ENCODE measurements at regions not wholly inside any gene's neighbourhood (a gene's known extent, or its start where the extent isn't known, plus 50 kb on each side); places are given as distances from the start of the nearest gene placed in this dataset.

DNA sequence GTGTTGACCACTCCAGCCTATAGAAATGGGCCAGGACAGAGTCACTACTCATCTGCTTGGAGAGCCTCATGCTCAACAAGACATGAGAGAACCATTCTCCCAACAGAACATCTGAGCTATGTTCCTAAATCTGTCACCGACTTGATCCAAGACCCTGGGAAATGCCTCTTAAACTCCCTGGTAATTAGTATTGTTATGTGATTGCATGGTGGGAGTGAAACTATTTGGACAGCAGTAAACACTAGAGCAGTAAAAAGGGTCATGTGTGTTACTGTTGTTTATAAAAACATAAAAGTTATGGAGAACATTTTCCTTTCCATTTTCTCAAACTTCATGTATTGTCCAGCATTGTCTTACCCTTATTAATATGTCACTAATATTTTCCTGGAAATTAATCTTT is 369.8 kb upstream of the FAT3 start:
- no peak overlapping the region for H3K4me3 ChIP-seq (replicated peaks in 1 of 2; ENCODE audit: low read depth in 2 of 2, low read length in 2 of 2)
- DNase-seq (ENCODE audit: low read depth in 2 of 2) = no peak
- TF ChIP-seq, protein P1, sequence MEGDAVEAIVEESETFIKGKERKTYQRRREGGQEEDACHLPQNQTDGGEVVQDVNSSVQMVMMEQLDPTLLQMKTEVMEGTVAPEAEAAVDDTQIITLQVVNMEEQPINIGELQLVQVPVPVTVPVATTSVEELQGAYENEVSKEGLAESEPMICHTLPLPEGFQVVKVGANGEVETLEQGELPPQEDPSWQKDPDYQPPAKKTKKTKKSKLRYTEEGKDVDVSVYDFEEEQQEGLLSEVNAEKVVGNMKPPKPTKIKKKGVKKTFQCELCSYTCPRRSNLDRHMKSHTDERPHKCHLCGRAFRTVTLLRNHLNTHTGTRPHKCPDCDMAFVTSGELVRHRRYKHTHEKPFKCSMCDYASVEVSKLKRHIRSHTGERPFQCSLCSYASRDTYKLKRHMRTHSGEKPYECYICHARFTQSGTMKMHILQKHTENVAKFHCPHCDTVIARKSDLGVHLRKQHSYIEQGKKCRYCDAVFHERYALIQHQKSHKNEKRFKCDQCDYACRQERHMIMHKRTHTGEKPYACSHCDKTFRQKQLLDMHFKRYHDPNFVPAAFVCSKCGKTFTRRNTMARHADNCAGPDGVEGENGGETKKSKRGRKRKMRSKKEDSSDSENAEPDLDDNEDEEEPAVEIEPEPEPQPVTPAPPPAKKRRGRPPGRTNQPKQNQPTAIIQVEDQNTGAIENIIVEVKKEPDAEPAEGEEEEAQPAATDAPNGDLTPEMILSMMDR (IDR thresholded peaks at IDR 0.05; ENCODE audit: low read depth, low read length) = no peak

DNA sequence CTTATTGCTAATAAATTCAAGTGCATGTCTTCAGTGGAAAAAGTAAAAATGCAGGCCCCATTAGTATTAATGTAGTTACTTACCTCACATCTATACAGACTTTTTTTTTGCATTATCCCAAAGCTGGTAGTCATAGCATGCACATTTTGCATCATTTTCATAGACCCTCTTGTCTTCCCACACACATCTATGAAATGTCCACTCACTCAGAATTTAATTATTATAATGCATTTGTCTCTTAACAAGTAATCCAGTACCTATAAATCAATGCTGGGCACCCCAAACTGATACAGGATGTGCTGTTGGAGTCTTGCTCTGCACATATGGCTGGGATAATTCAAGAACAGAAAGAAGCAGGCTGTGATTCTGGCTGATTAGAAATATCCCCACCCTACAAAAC is 370.4 kb upstream of the FAT3 start:
- no peak for DNase-seq (ENCODE audit: low read depth in 2 of 2)
- TF ChIP-seq, protein P1 (IDR thresholded peaks at IDR 0.05; ENCODE audit: low read depth, low read length) = no peak

DNA sequence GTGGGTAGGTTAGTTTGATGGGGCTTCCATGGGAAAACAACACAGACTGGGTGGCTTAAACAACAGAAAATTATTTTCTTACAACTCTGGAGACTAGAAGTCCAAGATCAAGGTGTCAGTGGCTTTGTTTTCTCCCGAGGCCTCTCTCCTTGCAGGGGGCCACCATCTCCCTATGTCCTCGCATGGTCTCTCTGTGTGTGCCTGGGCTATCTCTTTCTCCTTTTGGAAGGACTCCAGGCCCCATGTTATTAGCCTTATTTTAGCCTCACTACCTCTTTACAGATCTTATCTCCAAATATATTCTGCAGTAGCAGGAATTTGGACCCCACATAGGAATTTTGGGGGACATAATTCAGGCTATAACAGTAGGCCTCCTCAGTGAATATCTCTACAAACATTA is 372.7 kb upstream of the FAT3 start:
- no peak overlapping the region for H3K4me3 ChIP-seq (replicated peaks in 1 of 2; ENCODE audit: low read depth in 2 of 2, low read length in 2 of 2)
- no peak for DNase-seq (ENCODE audit: low read depth in 2 of 2)
- TF ChIP-seq, protein P1 (IDR thresholded peaks at IDR 0.05; ENCODE audit: low read depth, low read length) = no peak

More for the DNA sequence above, 370.4 kb upstream of the FAT3 start:
- H3K4me3 ChIP-seq (replicated peaks in 1 of 2; ENCODE audit: low read depth in 2 of 2, low read length in 2 of 2) = no peak overlapping the region

- TF ChIP-seq, protein P1 (IDR thresholded peaks at IDR 0.05; ENCODE audit: low read depth, low read length) = no peak
- H3K4me3 ChIP-seq (replicated peaks in 1 of 2; ENCODE audit: low read depth in 2 of 2, low read length in 2 of 2) = no peak overlapping the region
- no peak for DNase-seq (ENCODE audit: low read depth in 2 of 2)
These were observed 373.9 kb upstream of the FAT3 start for GRCh38 chr11:91850533-91851275.

DNA sequence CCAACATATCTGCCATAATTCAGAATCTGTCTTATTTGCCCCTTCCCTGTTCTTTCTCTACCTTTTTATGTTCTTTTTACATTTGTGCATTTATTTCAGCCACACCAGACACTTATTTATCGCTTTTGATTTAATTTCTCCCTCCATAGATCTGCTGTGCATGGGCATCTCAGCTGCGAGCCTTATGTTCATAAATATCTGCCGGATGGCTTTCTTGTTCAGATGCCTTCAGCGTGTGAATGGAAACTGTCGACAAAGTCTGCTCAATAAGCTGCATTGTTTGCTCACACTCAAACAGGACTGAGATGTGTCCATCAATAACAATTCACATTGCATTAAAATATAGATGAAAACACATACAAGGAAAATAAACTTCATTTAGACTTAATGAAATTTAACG is 374.6 kb upstream of the FAT3 start:
- no peak for DNase-seq (ENCODE audit: low read depth in 2 of 2)
- H3K4me3 ChIP-seq (replicated peaks in 1 of 2; ENCODE audit: low read depth in 2 of 2, low read length in 2 of 2) = no peak overlapping the region
- TF ChIP-seq, protein P1 (IDR thresholded peaks at IDR 0.05; ENCODE audit: low read depth, low read length) = no peak

- no peak for DNase-seq (ENCODE audit: low read depth in 2 of 2)
- TF ChIP-seq, protein P1 (IDR thresholded peaks at IDR 0.05; ENCODE audit: low read depth, low read length) = no peak
- no peak overlapping the region for H3K4me3 ChIP-seq (replicated peaks in 1 of 2; ENCODE audit: low read depth in 2 of 2, low read length in 2 of 2)
These were observed 378.0 kb upstream of the FAT3 start for GRCh38 chr11:91846649-91847048.

GRCh38 chr11:91846002-91846401 is 378.6 kb upstream of the FAT3 start:
- TF ChIP-seq, protein P1 (IDR thresholded peaks at IDR 0.05; ENCODE audit: low read depth, low read length) = no peak
- no peak for DNase-seq (ENCODE audit: low read depth in 2 of 2)
- H3K4me3 ChIP-seq (replicated peaks in 1 of 2; ENCODE audit: low read depth in 2 of 2, low read length in 2 of 2) = no peak overlapping the region

Data from cardiac fibroblast (primary cell).